ENCODE measurements at regions not wholly inside any gene's neighbourhood (a gene's known extent, or its start where the extent isn't known, plus 50 kb on each side); places are given as distances from the start of the nearest gene placed in this dataset.

DNA sequence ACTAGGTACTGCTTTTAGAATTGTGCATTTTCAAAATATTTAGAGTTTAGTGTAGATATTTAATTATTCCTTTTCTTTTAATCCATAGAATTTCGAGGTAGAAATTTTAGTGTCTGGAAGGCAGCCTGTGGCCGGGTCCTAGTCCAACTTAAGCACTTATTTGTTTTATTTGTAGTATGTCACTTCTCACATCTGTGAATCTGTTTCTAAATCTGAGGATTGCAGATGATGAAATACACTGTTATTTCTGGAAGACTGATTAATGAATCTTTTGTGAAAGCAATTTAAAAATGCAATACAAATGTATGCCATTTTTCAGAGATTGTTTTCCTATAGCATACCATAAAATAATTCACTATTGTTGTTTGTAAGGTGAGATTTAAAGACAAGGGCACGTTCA, 483.9 kb upstream of the TRIB2 start:
- H3K27ac ChIP-seq = no peak overlapping the region
- no peaks in the 10 kb centered on the region for H3K27me3 ChIP-seq
- 62% methylated on average over 3 of the region's 3 CpGs for WGBS
- no peaks in the 10 kb centered on the region for H3K36me3 ChIP-seq
- H3K4me1 ChIP-seq = peaks cover 6% of the 10 kb centered on the region
- H3K9me3 ChIP-seq = no peaks in the 10 kb centered on the region
- no peak for TF ChIP-seq POLR2A (IDR thresholded peaks at IDR 0.05)
- no peak for TF ChIP-seq POLR2AphosphoS5 (IDR thresholded peaks at IDR 0.05)
- TF ChIP-seq EP300 (IDR thresholded peaks at IDR 0.05) = no peak
- H3K4me3 ChIP-seq = no peak overlapping the region
- no peak for DNase-seq (ENCODE audit: low spot score in 2 of 2)

DNA sequence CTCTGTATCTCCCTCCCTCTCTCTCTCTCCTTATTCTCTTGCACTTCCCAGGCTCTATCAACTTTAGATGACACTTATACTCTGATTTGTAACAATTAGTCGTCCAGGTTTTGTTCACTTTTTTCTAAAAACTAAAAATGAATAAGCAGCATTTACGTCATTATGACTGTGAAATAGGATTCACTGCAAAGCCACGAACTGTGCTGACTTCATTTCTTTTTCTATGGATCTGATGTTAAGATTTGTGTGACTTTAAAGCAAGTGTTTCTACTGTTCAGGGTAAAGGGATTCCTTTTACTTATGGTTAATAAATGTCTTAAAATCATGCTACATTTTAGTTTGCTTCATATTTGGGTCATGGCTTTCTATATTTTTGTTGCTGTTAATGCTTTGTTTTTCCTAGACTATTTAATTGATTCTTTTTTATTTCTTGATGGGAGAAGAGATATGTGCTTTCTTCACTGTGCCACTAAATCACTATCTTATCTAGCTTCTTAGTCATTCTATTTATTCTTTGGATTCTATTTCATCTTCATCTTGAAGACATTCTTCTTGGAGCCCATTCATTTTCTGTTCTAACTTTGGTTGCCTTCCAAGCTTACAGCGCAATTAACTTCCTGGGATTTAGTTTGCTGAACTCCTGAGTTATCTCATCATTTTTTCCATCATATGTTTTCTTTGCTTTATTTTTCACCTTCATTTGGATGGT, 480.4 kb upstream of the TRIB2 start:
- WGBS = 58% methylated on average over 4 of the region's 4 CpGs
- Histone ChIP-seq H3K9me3 (no peaks in the 10 kb centered on the region), H3K4me3 (no peak overlapping the region), H3K27me3 (no peaks in the 10 kb centered on the region), H3K36me3 (no peaks in the 10 kb centered on the region), H3K4me1 (peaks cover 6% of the 10 kb centered on the region), H3K27ac (no peak overlapping the region)
- no peak for DNase-seq (ENCODE audit: low spot score in 2 of 2)
- TF ChIP-seq EP300 (IDR thresholded peaks at IDR 0.05) (no peak), POLR2A (IDR thresholded peaks at IDR 0.05) (no peak), POLR2AphosphoS5 (IDR thresholded peaks at IDR 0.05) (no peak)
- TF ChIP-seq, protein P1, sequence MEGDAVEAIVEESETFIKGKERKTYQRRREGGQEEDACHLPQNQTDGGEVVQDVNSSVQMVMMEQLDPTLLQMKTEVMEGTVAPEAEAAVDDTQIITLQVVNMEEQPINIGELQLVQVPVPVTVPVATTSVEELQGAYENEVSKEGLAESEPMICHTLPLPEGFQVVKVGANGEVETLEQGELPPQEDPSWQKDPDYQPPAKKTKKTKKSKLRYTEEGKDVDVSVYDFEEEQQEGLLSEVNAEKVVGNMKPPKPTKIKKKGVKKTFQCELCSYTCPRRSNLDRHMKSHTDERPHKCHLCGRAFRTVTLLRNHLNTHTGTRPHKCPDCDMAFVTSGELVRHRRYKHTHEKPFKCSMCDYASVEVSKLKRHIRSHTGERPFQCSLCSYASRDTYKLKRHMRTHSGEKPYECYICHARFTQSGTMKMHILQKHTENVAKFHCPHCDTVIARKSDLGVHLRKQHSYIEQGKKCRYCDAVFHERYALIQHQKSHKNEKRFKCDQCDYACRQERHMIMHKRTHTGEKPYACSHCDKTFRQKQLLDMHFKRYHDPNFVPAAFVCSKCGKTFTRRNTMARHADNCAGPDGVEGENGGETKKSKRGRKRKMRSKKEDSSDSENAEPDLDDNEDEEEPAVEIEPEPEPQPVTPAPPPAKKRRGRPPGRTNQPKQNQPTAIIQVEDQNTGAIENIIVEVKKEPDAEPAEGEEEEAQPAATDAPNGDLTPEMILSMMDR (IDR thresholded peaks at IDR 0.05) = no peak

DNA sequence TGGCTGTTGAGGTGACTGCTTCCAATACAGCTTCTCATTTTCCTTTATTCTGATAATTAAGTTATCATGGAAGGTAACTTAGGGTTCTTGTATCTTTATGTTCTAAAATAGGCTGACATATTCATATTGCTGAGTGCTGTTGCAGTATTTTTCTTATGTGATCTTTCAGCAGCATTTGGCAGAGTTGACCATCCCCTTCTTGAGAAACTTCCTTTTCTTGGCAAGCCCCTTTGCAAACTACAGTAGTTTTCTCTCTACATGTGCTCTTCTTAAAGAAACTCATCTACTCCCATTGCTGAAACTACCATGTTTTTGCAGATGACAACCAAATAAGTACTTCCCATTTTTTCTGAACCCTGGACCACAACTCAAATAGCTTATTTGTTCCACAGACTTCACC, 476.5 kb upstream of the TRIB2 start:
- Histone ChIP-seq H3K4me1 (peaks cover 6% of the 10 kb centered on the region), H3K9me3 (no peaks in the 10 kb centered on the region), H3K36me3 (no peaks in the 10 kb centered on the region), H3K27ac (no peak overlapping the region), H3K27me3 (no peaks in the 10 kb centered on the region), H3K4me3 (no peak overlapping the region)
- TF ChIP-seq POLR2A (IDR thresholded peaks at IDR 0.05) = no peak
- TF ChIP-seq POLR2AphosphoS5 (IDR thresholded peaks at IDR 0.05) = no peak
- DNase-seq (ENCODE audit: low spot score in 2 of 2) = no peak

DNA sequence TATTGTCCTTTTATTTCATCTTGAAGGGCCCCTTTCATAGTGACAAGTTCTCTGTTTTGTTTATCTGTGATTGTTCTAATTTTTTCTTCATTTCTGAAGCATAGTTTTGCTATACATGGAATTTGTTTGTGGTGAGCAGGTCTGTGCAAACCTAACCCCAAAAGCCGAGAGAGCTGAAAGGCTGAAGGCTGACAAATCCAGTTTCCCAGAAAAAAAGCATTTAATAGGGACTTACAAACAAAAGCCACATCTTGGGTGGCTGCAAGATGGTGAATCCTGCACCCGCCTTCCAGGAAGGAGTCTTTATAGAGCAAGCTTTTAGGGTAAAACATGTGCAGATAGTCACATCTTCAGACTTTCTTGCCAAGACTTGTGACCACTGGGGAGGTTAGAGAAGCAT, 473.4 kb upstream of the TRIB2 start:
- no peaks in the 10 kb centered on the region for H3K9me3 ChIP-seq
- no peaks in the 10 kb centered on the region for H3K27me3 ChIP-seq
- no peak for TF ChIP-seq POLR2AphosphoS5 (IDR thresholded peaks at IDR 0.05)
- no peak overlapping the region for H3K27ac ChIP-seq
- no peaks in the 10 kb centered on the region for H3K36me3 ChIP-seq
- no peak for DNase-seq (ENCODE audit: low spot score in 2 of 2)
- H3K4me3 ChIP-seq = no peak overlapping the region
- H3K4me1 ChIP-seq = no peaks in the 10 kb centered on the region
- WGBS = 98% methylated on average over 2 of the region's 2 CpGs

DNA sequence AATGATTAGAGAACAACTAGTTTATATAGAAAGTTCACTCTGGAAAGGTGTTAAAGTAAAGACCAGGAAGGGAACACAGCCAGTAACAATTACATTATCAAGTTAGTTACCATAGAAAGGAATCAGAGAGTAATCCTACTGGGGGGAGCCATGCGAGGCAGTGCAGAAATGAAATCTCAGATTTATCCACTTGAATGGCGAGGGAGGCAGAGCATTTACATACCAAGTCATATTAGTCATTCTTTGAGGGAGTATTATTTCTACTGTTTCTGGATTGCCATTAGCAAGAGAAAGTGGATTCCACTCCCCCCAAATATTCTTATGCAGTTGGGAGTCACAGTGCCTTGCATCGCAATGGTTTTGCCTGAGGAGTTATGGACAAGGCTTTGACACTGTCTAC, 472.7 kb upstream of the TRIB2 start:
- no peak for TF ChIP-seq POLR2AphosphoS5 (IDR thresholded peaks at IDR 0.05)
- TF ChIP-seq, protein P1 (IDR thresholded peaks at IDR 0.05) = no peak
- TF ChIP-seq POLR2A (IDR thresholded peaks at IDR 0.05) = no peak
- no peak for TF ChIP-seq EP300 (IDR thresholded peaks at IDR 0.05)
- Histone ChIP-seq H3K27ac (no peak overlapping the region), H3K36me3 (no peaks in the 10 kb centered on the region), H3K27me3 (no peaks in the 10 kb centered on the region), H3K4me1 (no peaks in the 10 kb centered on the region), H3K9me3 (no peaks in the 10 kb centered on the region), H3K4me3 (no peak overlapping the region)
- WGBS = 33% methylated on average over 3 of the region's 3 CpGs
- no peak for DNase-seq (ENCODE audit: low spot score in 2 of 2)

DNA sequence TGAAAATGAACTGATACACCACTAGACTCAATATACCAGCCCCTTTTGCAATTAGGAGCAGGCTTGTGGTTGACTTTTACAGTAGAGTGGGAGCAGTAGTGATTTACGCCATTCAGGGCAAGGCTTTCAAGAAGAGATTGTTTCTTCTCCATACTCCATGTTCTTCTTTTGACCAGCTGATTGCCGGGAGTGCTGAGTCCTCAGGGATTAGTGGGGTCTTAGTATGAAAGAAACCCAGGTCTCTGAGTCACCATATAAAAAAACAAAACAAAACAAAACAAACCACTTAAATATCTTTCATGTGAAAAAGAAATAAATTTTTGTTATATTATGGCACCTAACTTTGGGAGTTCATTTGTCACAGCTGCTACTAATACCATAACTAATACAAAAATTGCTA, 465.6 kb upstream of the TRIB2 start:
- Histone ChIP-seq H3K36me3 (no peaks in the 10 kb centered on the region), H3K27me3 (no peaks in the 10 kb centered on the region), H3K4me3 (no peak overlapping the region), H3K9me3 (no peaks in the 10 kb centered on the region), H3K27ac (no peak overlapping the region), H3K4me1 (no peaks in the 10 kb centered on the region)
- 94% methylated on average over 2 of the region's 2 CpGs for WGBS
- DNase-seq (ENCODE audit: low spot score in 2 of 2) = no peak
- no peak for TF ChIP-seq POLR2A (IDR thresholded peaks at IDR 0.05)
- TF ChIP-seq POLR2AphosphoS5 (IDR thresholded peaks at IDR 0.05) = no peak
- TF ChIP-seq, protein P1 (IDR thresholded peaks at IDR 0.05) = no peak
- TF ChIP-seq EP300 (IDR thresholded peaks at IDR 0.05) = no peak

DNA sequence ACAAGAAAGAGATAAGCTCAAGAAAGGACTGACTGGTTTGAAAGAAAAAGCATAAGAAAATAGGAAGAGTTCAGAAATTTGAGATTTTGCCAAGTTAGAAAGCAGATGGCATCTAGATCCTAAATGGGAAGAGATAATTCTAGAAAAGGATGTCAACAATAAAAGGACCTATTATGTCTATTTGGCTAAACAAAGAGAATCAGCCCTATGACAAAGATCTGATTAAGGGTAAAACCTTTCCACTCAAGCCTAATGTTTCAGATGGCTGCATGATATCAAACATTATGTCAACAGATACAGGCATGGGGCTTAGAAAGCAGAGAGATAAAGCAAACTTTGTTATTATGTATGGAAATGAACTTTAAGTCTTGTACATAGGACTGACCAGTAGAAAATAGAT, 465.0 kb upstream of the TRIB2 start:
- no peak overlapping the region for H3K4me3 ChIP-seq
- no peak for TF ChIP-seq POLR2A (IDR thresholded peaks at IDR 0.05)
- TF ChIP-seq POLR2AphosphoS5 (IDR thresholded peaks at IDR 0.05) = no peak
- TF ChIP-seq, protein P1 (IDR thresholded peaks at IDR 0.05) = no peak
- TF ChIP-seq EP300 (IDR thresholded peaks at IDR 0.05) = no peak
- H3K27me3 ChIP-seq = no peaks in the 10 kb centered on the region
- no peaks in the 10 kb centered on the region for H3K4me1 ChIP-seq
- no peak for DNase-seq (ENCODE audit: low spot score in 2 of 2)
- no peak overlapping the region for H3K27ac ChIP-seq
- no peaks in the 10 kb centered on the region for H3K36me3 ChIP-seq
- no peaks in the 10 kb centered on the region for H3K9me3 ChIP-seq

Data from suprapubic skin (tissue), 4 donors.